BLaER1 (cell line): ENCODE measurements at regions not wholly inside any gene's neighbourhood (a gene's known extent, or its start where the extent isn't known, plus 50 kb on each side); places are given as distances from the start of the nearest gene placed in this dataset.

Experiments
- H3K27ac ChIP-seq: shearing (Covaris generic); formaldehyde crosslinking; 2 replicates; pipeline ENCODE4 v1.8.1; 2022
- H3K27me3 ChIP-seq: shearing (Covaris generic); formaldehyde crosslinking; 2 replicates; pipeline ENCODE4 v1.8.1; 2022
- H3K36me3 ChIP-seq: shearing (Covaris generic); formaldehyde crosslinking; 2 replicates; pipeline ENCODE4 v1.8.1; 2022
- H3K4me1 ChIP-seq: shearing (Covaris generic); formaldehyde crosslinking; 2 replicates; pipeline ENCODE4 v1.8.1; 2022
- H3K4me2 ChIP-seq: shearing (Covaris generic); formaldehyde crosslinking; 2 replicates; pipeline ENCODE4 v1.8.1; 2022
- H3K4me3 ChIP-seq: shearing (Covaris generic); formaldehyde crosslinking; 2 replicates; pipeline ENCODE4 v1.8.1; 2022
- H3K9ac ChIP-seq: shearing (Covaris generic); formaldehyde crosslinking; 2 replicates; pipeline ENCODE4 v1.8.1; 2022
- H3K9me3 ChIP-seq: shearing (Covaris generic); formaldehyde crosslinking; 2 replicates; pipeline ENCODE4 v1.8.1; 2022
- H4K20me1 ChIP-seq: shearing (Covaris generic); formaldehyde crosslinking; 2 replicates; pipeline ENCODE4 v1.8.1; 2022
- Cebpa-rat ChIP-seq: shearing (Covaris generic); IDR thresholded peaks from 2 replicates; pipeline ENCODE4 v1.8.1; 2022

DNA sequence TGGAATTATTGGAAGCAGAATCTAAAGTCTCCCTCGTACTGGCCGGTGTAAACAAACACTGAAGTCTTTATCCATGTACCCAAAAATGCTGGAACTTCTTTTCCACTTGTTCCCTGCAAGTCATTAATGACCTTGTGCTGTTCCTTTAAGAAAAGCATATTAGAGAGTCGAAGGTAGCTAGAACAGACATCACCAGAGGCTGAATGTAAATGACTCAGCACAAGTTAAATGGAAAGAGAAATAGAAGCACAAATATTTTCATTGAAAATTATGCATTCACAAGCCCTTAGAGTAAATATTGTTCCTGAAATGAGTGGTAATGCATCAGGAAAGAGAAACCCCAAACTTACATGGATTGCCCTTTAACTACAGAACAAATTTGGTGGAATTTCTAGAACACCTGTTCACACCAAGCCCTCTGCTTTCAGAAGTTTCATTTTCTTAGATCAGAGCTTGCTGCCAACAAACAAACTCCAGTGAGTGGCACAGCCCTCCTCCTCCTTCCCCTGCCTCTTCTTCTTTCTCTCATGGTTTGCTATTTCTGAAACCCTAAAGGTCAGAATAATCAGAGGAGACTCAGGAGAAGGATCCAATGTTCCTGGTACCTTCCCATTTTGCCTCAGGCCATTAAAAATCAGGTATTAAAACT, 264.3 kb downstream of the TXNL1 start:
- Histone ChIP-seq H3K27me3 (no peaks in the 10 kb centered on the region), H3K4me1 (no peaks in the 10 kb centered on the region), H4K20me1 (no peaks in the 10 kb centered on the region), H3K36me3 (no peaks in the 10 kb centered on the region), H3K4me3 (no peak overlapping the region), H3K27ac (no peak overlapping the region), H3K4me2 (no peak overlapping the region), H3K9ac (no peak overlapping the region), H3K9me3 (no peaks in the 10 kb centered on the region)
- no peak for TF ChIP-seq Cebpa-rat

GRCh38 chr18:56373601-56374000, 264.8 kb downstream of the TXNL1 start:
- Histone ChIP-seq H3K4me2 (no peak overlapping the region), H3K9ac (no peak overlapping the region), H3K27ac (no peak overlapping the region), H3K27me3 (no peaks in the 10 kb centered on the region), H3K36me3 (no peaks in the 10 kb centered on the region), H3K9me3 (no peaks in the 10 kb centered on the region), H3K4me1 (no peaks in the 10 kb centered on the region), H3K4me3 (no peak overlapping the region), H4K20me1 (no peaks in the 10 kb centered on the region)
- no peak for TF ChIP-seq Cebpa-rat

- TF ChIP-seq Cebpa-rat, result no peak
- Histone ChIP-seq H3K4me1 (peaks cover 8% of the 10 kb centered on the region; the same call in 1 of the 2 replicates), H3K36me3 (no peaks in the 10 kb centered on the region), H3K4me3 (no peak overlapping the region), H3K9ac (no peak overlapping the region), H3K27ac (no peak overlapping the region), H3K9me3 (no peaks in the 10 kb centered on the region), H3K27me3 (no peaks in the 10 kb centered on the region), H3K4me2 (peak overlapping the region; percentile 17), H4K20me1 (no peaks in the 10 kb centered on the region)
Observed at GRCh38 chr18:56368066-56368465, 270.3 kb downstream of the TXNL1 start.

GRCh38 chr18:56358608-56359280, 279.6 kb downstream of the TXNL1 start:
- peaks cover 18% of the 10 kb centered on the region for H3K9me3 ChIP-seq
- no peaks in the 10 kb centered on the region for H4K20me1 ChIP-seq
- H3K4me2 ChIP-seq, result no peak overlapping the region
- H3K4me1 ChIP-seq, result no peaks in the 10 kb centered on the region
- no peak for TF ChIP-seq Cebpa-rat
- no peaks in the 10 kb centered on the region for H3K36me3 ChIP-seq
- H3K27ac ChIP-seq, result no peak overlapping the region
- no peak overlapping the region for H3K4me3 ChIP-seq
- H3K9ac ChIP-seq, result no peak overlapping the region
- H3K27me3 ChIP-seq, result no peaks in the 10 kb centered on the region

DNA sequence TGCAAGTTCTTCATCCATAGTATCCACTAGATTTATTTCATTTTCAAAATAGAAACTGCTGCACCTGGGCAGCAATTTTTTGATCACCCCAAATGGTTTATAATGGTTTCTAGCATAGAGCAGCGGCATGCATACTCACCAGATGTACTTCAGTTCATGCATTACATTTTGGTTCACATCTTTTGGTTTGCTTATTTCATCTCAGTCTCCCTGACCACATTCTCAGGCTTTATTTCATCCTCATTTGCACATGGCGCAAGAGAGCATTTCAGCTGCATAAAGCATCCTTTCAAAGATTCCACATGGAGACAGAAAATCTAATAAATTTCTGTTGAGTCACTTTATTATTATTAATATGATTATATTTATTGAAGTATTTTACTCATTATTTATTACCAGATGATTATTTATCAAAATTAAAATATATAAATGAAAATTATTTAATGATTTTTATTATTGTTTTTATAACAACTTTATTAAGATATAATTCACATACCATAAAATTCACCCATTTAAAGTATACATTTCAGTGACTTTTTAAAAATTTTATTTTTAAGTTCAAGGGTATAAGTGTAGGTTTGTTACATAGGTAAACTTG, 284.6 kb downstream of the TXNL1 start:
- Histone ChIP-seq H3K4me3 (no peak overlapping the region), H4K20me1 (no peaks in the 10 kb centered on the region), H3K27me3 (no peaks in the 10 kb centered on the region), H3K36me3 (no peaks in the 10 kb centered on the region), H3K9ac (no peak overlapping the region), H3K4me2 (no peak overlapping the region), H3K9me3 (peaks cover 14% of the 10 kb centered on the region), H3K4me1 (no peaks in the 10 kb centered on the region), H3K27ac (no peak overlapping the region)
- no peak for TF ChIP-seq Cebpa-rat

GRCh38 chr18:56351911-56352500, 286.4 kb downstream of the TXNL1 start:
- TF ChIP-seq Cebpa-rat, result no peak
- Histone ChIP-seq H4K20me1 (no peaks in the 10 kb centered on the region), H3K9me3 (peaks cover 11% of the 10 kb centered on the region), H3K4me1 (no peaks in the 10 kb centered on the region), H3K4me2 (no peak overlapping the region), H3K27me3 (no peaks in the 10 kb centered on the region), H3K36me3 (no peaks in the 10 kb centered on the region), H3K9ac (no peak overlapping the region), H3K4me3 (no peak overlapping the region), H3K27ac (no peak overlapping the region)

GRCh38 chr18:56337507-56337906, 300.9 kb downstream of the TXNL1 start:
- 0 out of 2 replicates have a peak overlapping the region, but pooled peaks have one; percentile 2 for H3K4me2 ChIP-seq
- no peaks in the 10 kb centered on the region for H4K20me1 ChIP-seq
- no peak for TF ChIP-seq Cebpa-rat

GRCh38 chr18:56333839-56334238, 304.6 kb downstream of the TXNL1 start:
- H3K36me3 ChIP-seq, result no peaks in the 10 kb centered on the region
- no peaks in the 10 kb centered on the region for H4K20me1 ChIP-seq
- H3K9ac ChIP-seq, result no peak overlapping the region
- H3K4me2 ChIP-seq, result no peak overlapping the region
- no peak overlapping the region for H3K27ac ChIP-seq
- H3K4me1 ChIP-seq, result peaks cover 7% of the 10 kb centered on the region; the same call in 1 of the 2 replicates
- TF ChIP-seq Cebpa-rat, result no peak
- no peaks in the 10 kb centered on the region for H3K27me3 ChIP-seq
- H3K4me3 ChIP-seq, result no peak overlapping the region
- no peaks in the 10 kb centered on the region; the same call in 1 of the 2 replicates for H3K9me3 ChIP-seq

More at GRCh38 chr18:56337507-56337906, 300.9 kb downstream of the TXNL1 start:
- Histone ChIP-seq H3K4me3 (no peak overlapping the region), H3K9me3 (peaks cover 5% of the 10 kb centered on the region), H3K36me3 (no peaks in the 10 kb centered on the region), H3K27me3 (no peaks in the 10 kb centered on the region), H3K4me1 (peaks cover 7% of the 10 kb centered on the region; the same call in 1 of the 2 replicates), H3K9ac (no peak overlapping the region), H3K27ac (no peak overlapping the region)

DNA sequence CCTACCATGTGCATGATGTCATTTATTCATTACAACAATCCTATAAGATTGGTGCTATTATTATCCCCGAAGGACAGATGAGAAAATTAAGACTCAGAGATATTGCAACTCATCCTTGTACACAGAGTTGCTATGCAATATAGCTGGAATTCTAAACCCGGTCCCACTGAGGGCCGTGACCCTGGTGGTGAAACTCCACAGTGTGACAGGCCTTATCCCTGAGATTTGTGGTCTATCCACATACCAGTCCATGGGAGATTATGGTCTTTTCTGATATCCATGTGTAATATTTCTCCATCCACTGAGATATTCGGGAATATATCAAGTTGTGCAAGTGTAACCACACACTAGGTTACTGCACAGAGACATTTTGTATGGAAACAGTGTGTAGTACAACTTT, 305.2 kb downstream of the TXNL1 start:
- no peak for TF ChIP-seq Cebpa-rat
- no peaks in the 10 kb centered on the region for H3K9me3 ChIP-seq
- no peaks in the 10 kb centered on the region for H3K27me3 ChIP-seq
- H3K4me1 ChIP-seq, result peaks cover 7% of the 10 kb centered on the region; the same call in 1 of the 2 replicates
- no peak overlapping the region for H3K4me2 ChIP-seq
- no peak overlapping the region for H3K9ac ChIP-seq
- no peak overlapping the region for H3K4me3 ChIP-seq
- H4K20me1 ChIP-seq, result no peaks in the 10 kb centered on the region
- no peak overlapping the region for H3K27ac ChIP-seq
- no peaks in the 10 kb centered on the region for H3K36me3 ChIP-seq

DNA sequence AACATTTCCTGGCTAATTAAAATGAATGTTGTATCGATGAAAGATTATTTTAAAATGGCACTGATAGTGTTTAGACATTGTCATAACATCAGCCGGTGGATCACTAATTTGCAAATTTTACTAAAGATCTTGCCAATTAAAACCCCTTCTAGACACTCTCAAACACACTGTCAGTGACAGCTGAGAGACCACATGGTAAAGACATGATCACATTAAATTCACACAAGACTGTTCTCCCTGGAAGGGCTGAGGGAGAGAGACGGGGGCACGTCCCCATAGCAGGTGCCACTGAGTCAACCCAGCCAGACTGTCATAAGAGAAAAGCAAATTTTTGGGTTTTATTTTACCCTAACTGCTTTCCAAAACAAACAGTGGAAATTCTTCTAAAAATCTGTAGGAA, 306.0 kb downstream of the TXNL1 start:
- H3K36me3 ChIP-seq, result no peaks in the 10 kb centered on the region
- TF ChIP-seq Cebpa-rat, result no peak
- no peaks in the 10 kb centered on the region for H4K20me1 ChIP-seq
- H3K4me2 ChIP-seq, result no peak overlapping the region
- no peaks in the 10 kb centered on the region for H3K9me3 ChIP-seq
- H3K9ac ChIP-seq, result no peak overlapping the region
- no peaks in the 10 kb centered on the region for H3K27me3 ChIP-seq
- H3K4me3 ChIP-seq, result no peak overlapping the region
- H3K27ac ChIP-seq, result no peak overlapping the region
- H3K4me1 ChIP-seq, result peaks cover 2% of the 10 kb centered on the region; the same call in 1 of the 2 replicates
